ENCODE measurements at regions not wholly inside any gene's neighbourhood (a gene's known extent, or its start where the extent isn't known, plus 50 kb on each side); places are given as distances from the start of the nearest gene placed in this dataset.

- TF ChIP-seq FOXP2 (optimal IDR thresholded peaks at IDR 0.05; ENCODE audit: control extremely low read depth, extremely low read length, insufficient read depth) (no peak), POLR2AphosphoS5 (IDR thresholded peaks at IDR 0.05; ENCODE audit: borderline replicate concordance, low read depth, low read length) (no peak), EZH2 (IDR thresholded peaks at IDR 0.05) (no peak)
- Histone ChIP-seq H3K9me3 (ENCODE audit: low read depth, low read length) (no peaks in the 10 kb centered on the region), H3K27ac (no peak overlapping the region), H3K36me3 (ENCODE audit: insufficient read depth, low read length) (no peaks in the 10 kb centered on the region), H3K9ac (ENCODE audit: insufficient read length) (no peak overlapping the region), H3K4me3 (no peak overlapping the region)
- no peak for DNase-seq (ENCODE audit: low read depth, low spot score)
These were observed 235.4 kb downstream of the NAF1 start for GRCh38 chr4:162931286-162931685.

- Histone ChIP-seq H3K27ac (no peak overlapping the region; the same call in 1 of the 2 replicates), H3K36me3 (ENCODE audit: insufficient read depth, low read length) (no peaks in the 10 kb centered on the region), H3K4me3 (no peak overlapping the region), H3K9ac (ENCODE audit: insufficient read length) (no peak overlapping the region), H3K9me3 (ENCODE audit: low read depth, low read length) (peaks cover 10% of the 10 kb centered on the region; the same call in 1 of the 2 replicates)
- DNase-seq (ENCODE audit: low read depth, low spot score), result no peak
- TF ChIP-seq EZH2 (IDR thresholded peaks at IDR 0.05) (no peak), POLR2AphosphoS5 (IDR thresholded peaks at IDR 0.05; ENCODE audit: borderline replicate concordance, low read depth, low read length) (no peak), FOXP2 (optimal IDR thresholded peaks at IDR 0.05; ENCODE audit: control extremely low read depth, extremely low read length, insufficient read depth) (no peak)
These were observed 245.4 kb downstream of the NAF1 start for GRCh38 chr4:162921178-162921785.

- peaks cover 10% of the 10 kb centered on the region; the same call in 1 of the 2 replicates for H3K9me3 ChIP-seq (ENCODE audit: low read depth, low read length)
- peak overlapping the region; percentile 34 for H3K4me3 ChIP-seq
- H3K27ac ChIP-seq, result peak overlapping the region; percentile 8; the same call in 1 of the 2 replicates
- no peak overlapping the region for H3K9ac ChIP-seq (ENCODE audit: insufficient read length)
- H3K36me3 ChIP-seq (ENCODE audit: insufficient read depth, low read length), result no peaks in the 10 kb centered on the region
- peak; percentile 67 for DNase-seq (ENCODE audit: low read depth, low spot score)
- TF ChIP-seq POLR2AphosphoS5 (IDR thresholded peaks at IDR 0.05; ENCODE audit: borderline replicate concordance, low read depth, low read length) (peak; percentile 47; the same call in 1 of the 2 replicates), FOXP2 (optimal IDR thresholded peaks at IDR 0.05; ENCODE audit: control extremely low read depth, extremely low read length, insufficient read depth) (no peak)
These were observed 246.0 kb downstream of the NAF1 start for GRCh38 chr4:162920649-162921048.

GRCh38 chr4:162912482-162912881, 254.2 kb downstream of the NAF1 start:
- Histone ChIP-seq H3K4me3 (no peak overlapping the region), H3K9ac (ENCODE audit: insufficient read length) (no peak overlapping the region), H3K36me3 (ENCODE audit: insufficient read depth, low read length) (no peaks in the 10 kb centered on the region), H3K9me3 (ENCODE audit: low read depth, low read length) (peaks cover 10% of the 10 kb centered on the region; the same call in 1 of the 2 replicates), H3K27ac (no peak overlapping the region)
- no peak for DNase-seq (ENCODE audit: low read depth, low spot score)
- TF ChIP-seq FOXP2 (optimal IDR thresholded peaks at IDR 0.05; ENCODE audit: control extremely low read depth, extremely low read length, insufficient read depth), result no peak
- TF ChIP-seq EZH2 (IDR thresholded peaks at IDR 0.05), result no peak
- TF ChIP-seq POLR2AphosphoS5 (IDR thresholded peaks at IDR 0.05; ENCODE audit: borderline replicate concordance, low read depth, low read length), result no peak

GRCh38 chr4:162911349-162911748, 255.3 kb downstream of the NAF1 start:
- H3K4me3 ChIP-seq, result no peak overlapping the region

GRCh38 chr4:162909952-162910351, 256.7 kb downstream of the NAF1 start:
- no peak for TF ChIP-seq FOXP2 (optimal IDR thresholded peaks at IDR 0.05; ENCODE audit: control extremely low read depth, extremely low read length, insufficient read depth)
- TF ChIP-seq EZH2 (IDR thresholded peaks at IDR 0.05), result no peak
- TF ChIP-seq POLR2AphosphoS5 (IDR thresholded peaks at IDR 0.05; ENCODE audit: borderline replicate concordance, low read depth, low read length), result no peak
- Histone ChIP-seq H3K9me3 (ENCODE audit: low read depth, low read length) (no peaks in the 10 kb centered on the region; the same call in 1 of the 2 replicates), H3K4me3 (no peak overlapping the region), H3K36me3 (ENCODE audit: insufficient read depth, low read length) (no peaks in the 10 kb centered on the region), H3K9ac (ENCODE audit: insufficient read length) (no peak overlapping the region), H3K27ac (no peak overlapping the region)
- DNase-seq (ENCODE audit: low read depth, low spot score), result no peak

More at GRCh38 chr4:162911349-162911748, 255.3 kb downstream of the NAF1 start:
- Histone ChIP-seq H3K36me3 (ENCODE audit: insufficient read depth, low read length) (no peaks in the 10 kb centered on the region), H3K27ac (no peak overlapping the region), H3K9me3 (ENCODE audit: low read depth, low read length) (no peaks in the 10 kb centered on the region; the same call in 1 of the 2 replicates), H3K9ac (ENCODE audit: insufficient read length) (no peak overlapping the region)
- no peak for DNase-seq (ENCODE audit: low read depth, low spot score)
- TF ChIP-seq POLR2AphosphoS5 (IDR thresholded peaks at IDR 0.05; ENCODE audit: borderline replicate concordance, low read depth, low read length) (no peak), EZH2 (IDR thresholded peaks at IDR 0.05) (no peak), FOXP2 (optimal IDR thresholded peaks at IDR 0.05; ENCODE audit: control extremely low read depth, extremely low read length, insufficient read depth) (no peak)

- Histone ChIP-seq H3K4me3 (no peak overlapping the region), H3K9ac (ENCODE audit: insufficient read length) (no peak overlapping the region), H3K36me3 (ENCODE audit: insufficient read depth, low read length) (peaks cover 3% of the 10 kb centered on the region; the same call in 1 of the 2 replicates), H3K9me3 (ENCODE audit: low read depth, low read length) (peaks cover 1% of the 10 kb centered on the region; the same call in 1 of the 2 replicates), H3K27ac (no peak overlapping the region)
- TF ChIP-seq POLR2AphosphoS5 (IDR thresholded peaks at IDR 0.05; ENCODE audit: borderline replicate concordance, low read depth, low read length), result no peak
- no peak for TF ChIP-seq EZH2 (IDR thresholded peaks at IDR 0.05)
- TF ChIP-seq FOXP2 (optimal IDR thresholded peaks at IDR 0.05; ENCODE audit: control extremely low read depth, extremely low read length, insufficient read depth), result no peak
- no peak for DNase-seq (ENCODE audit: low read depth, low spot score)
These were observed 272.3 kb downstream of the NAF1 start for GRCh38 chr4:162894387-162894786.

- Histone ChIP-seq H3K27ac (peak overlapping the region; percentile 89), H3K9me3 (ENCODE audit: low read depth, low read length) (peaks cover 3% of the 10 kb centered on the region; the same call in 1 of the 2 replicates), H3K9ac (ENCODE audit: insufficient read length) (peak overlapping the region; percentile 16), H3K36me3 (ENCODE audit: insufficient read depth, low read length) (peaks cover 3% of the 10 kb centered on the region; the same call in 1 of the 2 replicates), H3K4me3 (peak overlapping the region; percentile 68)
- DNase-seq (ENCODE audit: low read depth, low spot score), result peak; percentile 55
- peak; percentile 23; the same call in 1 of the 2 replicates for TF ChIP-seq POLR2AphosphoS5 (IDR thresholded peaks at IDR 0.05; ENCODE audit: borderline replicate concordance, low read depth, low read length)
- TF ChIP-seq FOXP2 (optimal IDR thresholded peaks at IDR 0.05; ENCODE audit: control extremely low read depth, extremely low read length, insufficient read depth), result no peak
- no peak for TF ChIP-seq EZH2 (IDR thresholded peaks at IDR 0.05)
These were observed 274.6 kb downstream of the NAF1 start for GRCh38 chr4:162891788-162892707.

All from SK-N-MC (cell line).